ENCODE measurements at regions not wholly inside any gene's neighbourhood (a gene's known extent, or its start where the extent isn't known, plus 50 kb on each side); places are given as distances from the start of the nearest gene placed in this dataset.
A peak's percentile ranks its signal among the peaks of the same experiment; 100 is the strongest.

- H2BK12ac ChIP-seq (ENCODE audit: low read length) = no peak overlapping the region
- H3K79me1 ChIP-seq (ENCODE audit: low read length) = no peaks in the 10 kb centered on the region
- H3K4me3 ChIP-seq (ENCODE audit: low read depth, low read length) = no peak overlapping the region
- H2AFZ ChIP-seq (ENCODE audit: insufficient read depth, low read length, poor library complexity) = no peak overlapping the region
- no peaks in the 10 kb centered on the region for H3K36me3 ChIP-seq (ENCODE audit: control insufficient read depth in 1 of 2, insufficient read depth in 2 of 2, low read length in 2 of 2)
- H3K27me3 ChIP-seq (ENCODE audit: insufficient read depth, low read length) = no peaks in the 10 kb centered on the region
- no peak overlapping the region for H3K18ac ChIP-seq (ENCODE audit: low read length)
- H3K14ac ChIP-seq (ENCODE audit: low read length) = no peak overlapping the region
- no peak overlapping the region for H4K91ac ChIP-seq (ENCODE audit: low read depth, low read length)
- no peak overlapping the region for H3K4me2 ChIP-seq (ENCODE audit: low read length)
- H3K27ac ChIP-seq (ENCODE audit: low read depth, low read length) = no peak overlapping the region
- H2BK120ac ChIP-seq (ENCODE audit: insufficient read depth, low read length, poor library complexity) = no peak overlapping the region
- H3K4me1 ChIP-seq (ENCODE audit: control insufficient read depth in 1 of 2, insufficient read depth in 2 of 2, low read length in 2 of 2) = no peaks in the 10 kb centered on the region
- DNase-seq = no peak
- no peaks in the 10 kb centered on the region for H3K79me2 ChIP-seq (ENCODE audit: control insufficient read depth, insufficient read depth, low read length, poor library complexity)
- no peak overlapping the region for H3K9ac ChIP-seq (ENCODE audit: low read length)
- no peak overlapping the region for H3K4ac ChIP-seq (ENCODE audit: low read depth, low read length)
- no peak overlapping the region for H3K23ac ChIP-seq (ENCODE audit: low read length)
- H4K8ac ChIP-seq (ENCODE audit: low read depth, low read length) = no peak overlapping the region
- H3K9me3 ChIP-seq (ENCODE audit: insufficient read depth, low read depth, low read length) = no peaks in the 10 kb centered on the region
- no peak overlapping the region for H2BK5ac ChIP-seq (ENCODE audit: low read depth, low read length, poor library complexity)
- no peak overlapping the region for H4K12ac ChIP-seq (ENCODE audit: low read depth, low read length)
- no peak overlapping the region for H2AK5ac ChIP-seq (ENCODE audit: low read length)
Measured at GRCh38 chr7:87007038-87007437, 52.4 kb downstream of the ELAPOR2 start.

GRCh38 chr7:87004956-87005355 is 54.5 kb downstream of the ELAPOR2 start:
- Histone ChIP-seq H3K4me2 (ENCODE audit: low read length) (no peak overlapping the region), H4K12ac (ENCODE audit: low read depth, low read length) (no peak overlapping the region), H3K4me3 (ENCODE audit: low read depth, low read length) (no peak overlapping the region), H2AK5ac (ENCODE audit: low read length) (no peak overlapping the region), H3K9me3 (ENCODE audit: insufficient read depth, low read depth, low read length) (no peaks in the 10 kb centered on the region), H3K23ac (ENCODE audit: low read length) (no peak overlapping the region), H3K36me3 (ENCODE audit: control insufficient read depth in 1 of 2, insufficient read depth in 2 of 2, low read length in 2 of 2) (no peaks in the 10 kb centered on the region), H2AFZ (ENCODE audit: insufficient read depth, low read length, poor library complexity) (no peak overlapping the region), H3K4me1 (ENCODE audit: control insufficient read depth in 1 of 2, insufficient read depth in 2 of 2, low read length in 2 of 2) (peaks cover 0 to 3% of the 10 kb centered on the region in 2 experiments), H4K91ac (ENCODE audit: low read depth, low read length) (no peak overlapping the region), H2BK12ac (ENCODE audit: low read length) (no peak overlapping the region), H3K18ac (ENCODE audit: low read length) (no peak overlapping the region), H3K79me1 (ENCODE audit: low read length) (no peaks in the 10 kb centered on the region), H2BK5ac (ENCODE audit: low read depth, low read length, poor library complexity) (no peak overlapping the region), H3K4ac (ENCODE audit: low read depth, low read length) (no peak overlapping the region), H3K14ac (ENCODE audit: low read length) (no peak overlapping the region), H3K27me3 (ENCODE audit: insufficient read depth, low read length) (no peaks in the 10 kb centered on the region), H4K8ac (ENCODE audit: low read depth, low read length) (no peak overlapping the region), H3K27ac (ENCODE audit: low read depth, low read length) (no peak overlapping the region), H3K79me2 (ENCODE audit: control insufficient read depth, insufficient read depth, low read length, poor library complexity) (no peaks in the 10 kb centered on the region), H2BK120ac (ENCODE audit: insufficient read depth, low read length, poor library complexity) (no peak overlapping the region), H3K9ac (ENCODE audit: low read length) (no peak overlapping the region)
- DNase-seq = no peak
- no CpG with 5 or more reads among the region's 1 CpG for WGBS (ENCODE audit: extremely low coverage, insufficient coverage, insufficient read length)

- Histone ChIP-seq H3K23ac (ENCODE audit: low read length) (no peak overlapping the region), H3K36me3 (ENCODE audit: control insufficient read depth in 1 of 2, insufficient read depth in 2 of 2, low read length in 2 of 2) (no peaks in the 10 kb centered on the region), H2AFZ (ENCODE audit: insufficient read depth, low read length, poor library complexity) (no peak overlapping the region), H3K27ac (ENCODE audit: low read depth, low read length) (no peak overlapping the region), H2BK5ac (ENCODE audit: low read depth, low read length, poor library complexity) (no peak overlapping the region), H3K9ac (ENCODE audit: low read length) (no peak overlapping the region), H2AK5ac (ENCODE audit: low read length) (no peak overlapping the region), H4K8ac (ENCODE audit: low read depth, low read length) (no peak overlapping the region), H2BK12ac (ENCODE audit: low read length) (no peak overlapping the region), H4K91ac (ENCODE audit: low read depth, low read length) (no peak overlapping the region), H3K9me3 (ENCODE audit: insufficient read depth, low read depth, low read length) (no peaks in the 10 kb centered on the region), H3K4me3 (ENCODE audit: low read depth, low read length) (no peak overlapping the region), H3K4me2 (ENCODE audit: low read length) (no peak overlapping the region), H3K4me1 (ENCODE audit: control insufficient read depth in 1 of 2, insufficient read depth in 2 of 2, low read length in 2 of 2) (peaks cover 0 to 3% of the 10 kb centered on the region in 2 experiments), H3K79me2 (ENCODE audit: control insufficient read depth, insufficient read depth, low read length, poor library complexity) (no peaks in the 10 kb centered on the region), H2BK120ac (ENCODE audit: insufficient read depth, low read length, poor library complexity) (no peak overlapping the region), H3K79me1 (ENCODE audit: low read length) (no peaks in the 10 kb centered on the region), H3K14ac (ENCODE audit: low read length) (no peak overlapping the region), H3K18ac (ENCODE audit: low read length) (no peak overlapping the region), H3K4ac (ENCODE audit: low read depth, low read length) (no peak overlapping the region), H3K27me3 (ENCODE audit: insufficient read depth, low read length) (no peaks in the 10 kb centered on the region), H4K12ac (ENCODE audit: low read depth, low read length) (no peak overlapping the region)
- WGBS (ENCODE audit: extremely low coverage, insufficient coverage, insufficient read length) = 100% methylated on average over 1 of the region's 9 CpGs
- peak in 1 of 2 donors; percentile 29 for DNase-seq
Measured at GRCh38 chr7:87003872-87004798, 55.3 kb downstream of the ELAPOR2 start.

DNA sequence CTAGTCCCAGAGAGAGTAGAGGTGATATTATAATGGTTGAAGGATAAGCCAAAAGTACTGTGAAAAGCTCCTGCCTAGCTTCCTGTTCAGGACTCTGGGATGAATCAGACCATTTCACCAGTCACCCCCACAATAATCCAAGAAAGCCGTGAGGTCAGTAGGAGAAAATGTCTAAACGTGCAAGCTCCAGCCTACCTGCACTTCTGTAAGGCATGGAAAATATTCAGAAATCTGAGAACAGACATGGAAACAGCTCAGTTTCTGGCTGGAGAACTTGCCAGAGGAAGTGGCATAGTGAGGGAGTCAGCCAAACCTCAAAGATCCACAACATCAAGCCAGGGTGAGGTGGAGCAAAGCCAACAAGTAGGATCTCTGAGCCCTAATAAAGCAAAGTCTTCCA is 58.2 kb downstream of the ELAPOR2 start:
- peak; percentile 13 to 56 for DNase-seq
- no CpG with 5 or more reads among the region's 2 CpGs for WGBS (ENCODE audit: extremely low coverage, insufficient coverage, insufficient read length)
- H3K36me3 ChIP-seq (ENCODE audit: control insufficient read depth in 1 of 2, insufficient read depth in 2 of 2, low read length in 2 of 2) = no peaks in the 10 kb centered on the region
- no peak overlapping the region for H3K14ac ChIP-seq (ENCODE audit: low read length)
- H3K4ac ChIP-seq (ENCODE audit: low read depth, low read length) = no peak overlapping the region
- no peaks in the 10 kb centered on the region for H3K79me2 ChIP-seq (ENCODE audit: control insufficient read depth, insufficient read depth, low read length, poor library complexity)
- no peak overlapping the region for H4K91ac ChIP-seq (ENCODE audit: low read depth, low read length)
- H3K4me3 ChIP-seq (ENCODE audit: low read depth, low read length) = no peak overlapping the region
- no peaks in the 10 kb centered on the region for H3K27me3 ChIP-seq (ENCODE audit: insufficient read depth, low read length)
- no peak overlapping the region for H2BK5ac ChIP-seq (ENCODE audit: low read depth, low read length, poor library complexity)
- H3K4me1 ChIP-seq (ENCODE audit: control insufficient read depth in 1 of 2, insufficient read depth in 2 of 2, low read length in 2 of 2) = peaks cover 0 to 3% of the 10 kb centered on the region in 2 experiments
- H3K9ac ChIP-seq (ENCODE audit: low read length) = no peak overlapping the region
- H3K27ac ChIP-seq (ENCODE audit: low read depth, low read length) = no peak overlapping the region
- H2BK120ac ChIP-seq (ENCODE audit: insufficient read depth, low read length, poor library complexity) = no peak overlapping the region
- no peak overlapping the region for H4K8ac ChIP-seq (ENCODE audit: low read depth, low read length)
- no peak overlapping the region for H2AFZ ChIP-seq (ENCODE audit: insufficient read depth, low read length, poor library complexity)
- H3K18ac ChIP-seq (ENCODE audit: low read length) = no peak overlapping the region
- no peaks in the 10 kb centered on the region for H3K79me1 ChIP-seq (ENCODE audit: low read length)
- H3K4me2 ChIP-seq (ENCODE audit: low read length) = no peak overlapping the region
- H2AK5ac ChIP-seq (ENCODE audit: low read length) = no peak overlapping the region
- H3K9me3 ChIP-seq (ENCODE audit: insufficient read depth, low read depth, low read length) = no peaks in the 10 kb centered on the region
- H2BK12ac ChIP-seq (ENCODE audit: low read length) = no peak overlapping the region
- H3K23ac ChIP-seq (ENCODE audit: low read length) = no peak overlapping the region
- H4K12ac ChIP-seq (ENCODE audit: low read depth, low read length) = no peak overlapping the region
